Activated CD4-positive, alpha-beta T cell treated with anti-CD3 and anti-CD28 coated beads for 24 hours (primary cell): ENCODE measurements at regions not wholly inside any gene's neighbourhood (a gene's known extent, or its start where the extent isn't known, plus 50 kb on each side); places are given as distances from the start of the nearest gene placed in this dataset.
A peak's percentile ranks its signal among the peaks of the same experiment; 100 is the strongest.
"Not testable (repeated sequence)": the region's sequence is repeated elsewhere in the genome, so short reads cannot be mapped to it uniquely, and the experiment has no call there.

Experiments used
- DNase-seq, 2 donors: peaks; one replicate each; pipeline ENCODE4 v3.0.0-alpha.2; 2020; ENCODE audit warnings: low read depth in 2 of 2

DNA sequence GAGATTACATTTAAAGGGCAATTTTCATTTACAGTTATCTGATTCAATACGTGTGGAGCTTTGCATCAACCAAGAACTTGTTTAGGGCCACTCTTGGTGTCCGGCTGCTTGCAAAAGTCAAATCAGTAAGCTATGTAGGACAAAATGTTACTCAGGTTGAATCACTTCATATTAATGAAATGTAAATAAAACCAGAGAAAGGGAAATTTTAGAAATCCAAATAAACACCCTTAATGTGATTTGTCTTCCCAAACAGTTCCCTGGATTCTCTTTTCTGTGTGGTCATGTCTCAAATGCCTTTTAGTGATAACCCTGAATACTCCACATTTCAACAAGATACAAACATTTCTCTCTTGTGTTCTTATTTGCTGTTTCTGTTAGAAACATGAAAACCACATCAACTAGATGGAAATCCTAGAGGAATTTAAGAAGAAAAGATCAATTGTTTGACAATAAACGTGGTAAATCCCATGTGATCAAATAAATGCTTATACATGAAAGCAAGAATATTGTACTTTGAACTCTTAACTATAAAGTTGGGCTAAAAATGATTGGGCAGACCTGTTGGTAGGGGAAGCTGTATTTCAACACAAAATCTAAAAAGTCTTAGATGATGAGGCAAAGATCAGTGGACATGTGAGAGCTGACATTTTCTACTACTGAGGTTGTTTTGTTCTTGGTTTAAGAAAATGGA lies 101.3 kb downstream of the CDC42EP3 start:
- DNase-seq = no peak

- peak in 1 of 2 donors; percentile 27 for DNase-seq
Observed at GRCh38 chr2:37570773-37571586, 100.5 kb downstream of the CDC42EP3 start.

DNA sequence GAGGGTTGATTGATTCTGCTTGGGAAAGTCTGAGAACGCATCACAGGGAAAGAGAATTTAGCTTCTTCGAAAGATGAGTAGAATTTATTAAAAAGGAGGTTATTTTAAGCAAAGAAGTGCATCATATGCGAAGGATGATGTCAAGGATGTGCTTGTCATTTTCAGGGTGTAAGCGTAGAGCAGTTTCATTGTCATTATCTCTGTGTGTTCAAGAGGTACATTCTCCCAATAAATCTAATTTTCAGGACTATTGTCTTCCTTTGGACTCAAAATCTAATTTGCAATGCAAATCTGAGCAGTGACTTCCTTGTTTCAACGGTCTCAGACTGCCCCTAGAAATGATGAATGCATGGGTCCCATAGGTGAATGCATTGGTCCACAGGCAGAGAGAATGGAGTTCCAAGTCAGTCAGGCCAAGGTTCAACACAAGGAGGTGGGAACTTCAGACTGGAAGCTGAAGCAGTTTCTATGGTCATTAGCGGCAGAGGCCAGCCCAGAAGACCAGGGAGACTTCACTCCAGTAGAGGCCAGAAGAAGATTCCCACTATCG lies 99.8 kb downstream of the CDC42EP3 start:
- DNase-seq = no peak

DNA sequence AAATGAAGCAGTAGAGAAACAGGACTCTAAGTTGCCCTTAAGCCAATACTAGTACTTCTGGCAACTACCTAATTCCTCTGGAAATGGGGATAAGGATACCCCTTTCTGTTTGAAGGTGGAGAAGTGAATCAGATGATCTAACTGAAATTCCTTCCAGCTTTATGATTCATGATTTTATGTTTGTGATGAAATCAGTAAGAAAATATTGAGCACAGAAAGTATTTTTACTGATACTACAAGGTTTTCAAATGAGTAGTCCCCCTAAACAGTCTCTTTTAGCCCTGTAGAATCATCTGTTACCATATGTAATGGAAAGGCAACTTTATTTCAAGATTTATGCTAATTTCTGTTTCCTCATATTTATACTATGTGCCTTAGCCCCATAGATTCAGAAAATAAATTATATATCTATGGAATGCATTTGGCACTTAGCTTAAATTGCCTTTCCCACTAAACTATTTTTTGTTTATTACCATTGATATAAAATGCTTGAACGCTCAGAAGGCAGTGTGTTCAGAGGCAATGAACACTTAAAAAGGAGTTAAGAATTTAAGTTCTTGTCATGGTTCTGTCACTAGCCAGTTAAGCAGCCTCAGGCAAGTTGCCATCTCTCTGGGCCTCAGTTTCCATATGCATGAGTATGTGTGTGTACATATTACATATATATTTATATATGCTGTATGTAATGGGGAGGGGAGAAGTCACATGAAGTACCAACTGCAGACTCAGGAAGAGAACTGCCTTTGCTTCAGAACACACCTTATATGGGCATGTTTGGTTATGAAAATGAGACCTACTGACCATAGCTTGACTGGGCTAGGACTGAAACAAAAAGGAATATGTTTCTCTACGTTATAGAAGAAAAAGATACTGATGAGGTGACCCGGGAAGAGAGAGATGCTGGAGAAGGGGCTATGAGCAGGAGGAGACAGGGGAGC lies 97.7 kb downstream of the CDC42EP3 start:
- no peak for DNase-seq

GRCh38 chr2:37575780-37576179 lies 95.7 kb downstream of the CDC42EP3 start:
- no peak for DNase-seq

GRCh38 chr2:37576194-37576593 lies 95.2 kb downstream of the CDC42EP3 start:
- DNase-seq = not testable (repeated sequence)

DNA sequence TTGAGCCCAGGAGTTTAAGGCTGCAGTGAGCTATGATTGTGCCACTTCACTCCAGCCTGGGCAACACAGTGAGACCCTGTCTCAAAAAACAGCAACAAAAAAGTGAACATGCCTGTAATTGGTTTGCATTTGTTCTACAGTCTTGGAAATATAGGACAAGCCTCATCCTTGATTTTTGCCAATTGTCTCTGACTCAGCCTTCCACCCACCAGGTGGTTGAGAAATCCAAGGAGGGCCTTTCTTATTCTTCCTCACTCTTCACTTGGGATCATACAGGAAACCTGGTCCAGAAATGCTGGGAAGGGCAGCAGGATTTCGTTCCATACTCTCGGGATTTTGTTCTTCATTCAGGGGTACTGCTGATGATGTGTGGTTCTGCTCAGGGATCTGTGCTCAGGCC lies 94.6 kb downstream of the CDC42EP3 start:
- DNase-seq = no peak

DNA sequence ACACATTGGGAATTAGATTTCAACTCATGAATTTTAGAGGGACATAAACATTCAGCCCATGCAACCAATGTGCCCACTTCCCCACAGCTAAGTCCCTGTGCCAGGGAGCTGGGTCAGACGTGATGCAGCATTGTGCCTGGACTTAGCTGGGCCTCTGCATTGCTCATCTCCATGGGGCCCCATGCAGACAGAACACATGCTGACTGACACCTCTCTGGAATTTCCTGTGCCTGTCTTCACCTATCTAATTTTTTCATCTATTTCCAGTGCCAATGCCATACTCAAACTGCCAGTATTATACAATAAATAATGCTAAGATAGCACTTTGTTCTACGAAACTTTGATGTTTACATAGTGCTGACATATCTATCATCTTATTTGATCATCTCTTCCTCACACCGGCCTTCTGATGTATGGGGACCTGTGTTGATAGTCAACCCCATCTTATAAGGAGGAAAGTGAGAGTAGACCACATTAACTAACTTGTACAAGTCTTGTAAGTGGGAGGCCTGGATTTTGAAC lies 92.2 kb downstream of the CDC42EP3 start:
- DNase-seq = no peak

- DNase-seq = not testable (repeated sequence)
Observed at GRCh38 chr2:37579949-37580348, 91.5 kb downstream of the CDC42EP3 start.

DNA sequence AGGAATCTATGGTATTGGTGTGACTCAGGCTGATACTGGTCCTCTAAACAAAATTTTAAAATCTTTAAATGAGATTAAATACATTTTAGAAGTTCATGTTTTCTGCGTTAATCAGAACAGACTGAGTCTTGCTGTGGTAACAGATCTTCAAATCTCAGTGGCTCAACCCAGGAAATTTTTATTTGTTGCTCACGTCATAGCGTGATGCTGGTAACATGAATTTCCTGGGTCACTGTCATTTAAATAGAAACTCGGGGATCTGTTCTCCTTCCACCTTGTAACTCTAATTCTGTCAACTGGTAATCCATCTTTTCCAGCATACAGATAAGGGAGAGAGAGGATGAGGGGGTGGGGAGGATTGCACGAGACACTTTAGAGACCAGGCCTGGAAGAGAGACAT lies 90.0 kb downstream of the CDC42EP3 start:
- DNase-seq = no peak

DNA sequence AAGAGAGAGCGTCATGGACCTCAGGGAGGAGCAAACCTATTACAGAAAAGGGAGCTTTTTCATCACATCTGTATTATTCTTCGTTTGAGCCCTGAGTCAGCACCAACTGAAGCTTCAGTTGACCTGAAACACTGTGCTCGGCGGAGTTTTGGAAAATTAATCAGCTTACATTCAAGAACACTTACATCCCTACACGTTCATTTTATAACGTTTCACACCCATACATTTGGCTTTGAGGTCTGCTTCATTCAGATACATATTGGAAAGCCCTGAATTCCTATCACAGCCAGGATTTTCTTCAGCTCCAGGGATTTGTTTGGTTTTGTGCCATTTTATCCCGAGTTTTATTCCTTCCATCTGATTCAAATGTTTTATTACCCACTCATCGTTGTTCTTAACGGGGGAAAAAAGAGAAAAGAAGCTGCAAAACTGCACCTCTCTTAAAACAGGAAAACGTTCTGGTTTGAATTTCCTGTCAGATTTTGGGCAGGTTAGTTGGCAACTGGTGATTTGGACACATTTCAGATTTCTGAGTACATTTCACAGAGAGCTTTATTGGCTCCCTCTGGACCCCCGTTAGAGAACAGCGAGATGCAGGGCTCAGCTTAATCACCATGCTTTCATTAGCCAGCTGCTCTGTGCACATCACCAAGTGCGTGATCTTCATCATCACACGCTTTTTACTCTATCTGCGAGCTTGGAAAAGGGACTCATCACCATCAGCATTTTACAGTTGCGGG lies 88.8 kb downstream of the CDC42EP3 start:
- DNase-seq = no peak

DNA sequence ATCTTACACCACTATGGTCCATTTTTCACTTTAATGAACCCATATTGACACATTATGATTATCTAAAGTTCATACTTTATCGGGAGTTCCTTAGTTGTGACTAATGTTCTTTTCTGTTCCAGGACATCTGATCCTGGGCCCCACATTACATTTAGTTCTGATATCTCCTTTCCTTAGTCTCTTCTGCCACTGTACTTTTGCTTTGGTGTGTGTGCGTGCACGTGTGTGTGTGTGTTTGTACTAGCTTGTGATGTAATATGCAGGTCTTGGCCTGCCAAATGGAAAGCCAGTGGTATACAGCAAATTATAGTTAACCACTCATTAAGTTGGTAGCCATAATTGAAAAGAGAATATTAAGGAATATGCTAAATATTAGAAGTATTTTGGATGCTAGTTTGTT lies 88.0 kb downstream of the CDC42EP3 start:
- DNase-seq = no peak

- no peak for DNase-seq
Observed at GRCh38 chr2:37583867-37584266, 87.6 kb downstream of the CDC42EP3 start.

DNA sequence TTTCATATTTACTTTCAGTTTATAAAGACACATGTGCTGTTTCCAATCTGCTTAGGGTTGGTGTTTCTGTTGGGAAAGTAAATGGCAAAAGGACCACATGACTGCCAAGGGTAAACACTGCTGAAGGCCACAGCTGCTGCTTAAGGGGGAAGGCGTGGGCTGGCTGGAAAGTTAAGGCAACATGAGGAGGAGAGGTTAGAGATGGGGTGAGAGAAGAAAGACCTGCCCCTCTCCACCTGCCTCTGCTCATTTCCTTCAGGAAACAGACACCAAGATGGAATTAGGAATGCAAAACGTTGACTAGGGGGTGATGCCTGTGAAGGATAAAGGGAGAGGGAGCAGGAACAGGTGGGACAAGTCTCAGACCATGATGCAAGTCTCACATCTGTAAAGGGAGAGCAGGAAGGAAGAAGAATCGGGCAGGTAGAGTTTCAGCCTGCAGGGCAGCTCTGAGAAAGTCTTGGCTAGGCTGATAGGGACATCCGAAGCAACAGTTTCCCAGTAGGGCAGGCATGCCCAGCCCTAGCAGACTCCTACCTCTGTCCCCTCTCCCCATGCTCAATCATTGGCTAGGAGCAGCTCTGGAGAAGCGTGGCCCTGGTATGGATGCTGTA lies 86.0 kb downstream of the CDC42EP3 start:
- DNase-seq = no peak

- DNase-seq = peak; percentile 46 to 61
Observed at GRCh38 chr2:37585982-37586621, 85.3 kb downstream of the CDC42EP3 start.

- DNase-seq = no peak
Observed at GRCh38 chr2:37586663-37587317, 84.7 kb downstream of the CDC42EP3 start.

DNA sequence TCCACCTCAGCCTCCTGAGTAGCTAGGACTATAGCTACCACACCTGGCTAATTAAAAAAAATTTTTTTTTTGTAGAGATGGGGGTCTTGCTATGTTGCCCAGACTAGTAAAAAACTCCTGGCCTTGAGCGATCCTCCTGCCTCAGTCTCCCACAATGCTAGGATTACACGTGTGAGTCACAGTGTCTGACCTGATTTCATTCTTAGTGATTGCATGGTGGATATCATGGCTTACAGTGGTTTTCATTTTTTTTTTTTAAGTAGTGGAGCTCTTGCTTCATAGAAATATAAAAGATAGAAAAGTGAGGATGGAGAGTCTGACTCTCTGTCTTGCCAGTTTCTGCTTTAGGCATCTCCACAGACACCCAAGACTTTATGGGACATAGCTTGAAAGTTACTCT lies 83.6 kb downstream of the CDC42EP3 start:
- DNase-seq = no peak

- no peak for DNase-seq
Observed at GRCh38 chr2:37588316-37588777, 83.1 kb downstream of the CDC42EP3 start.

- no peak for DNase-seq
Observed at GRCh38 chr2:37589298-37589697, 82.1 kb downstream of the CDC42EP3 start.
